GM18508 (cell line): ENCODE measurements at regions not wholly inside any gene's neighbourhood (a gene's known extent, or its start where the extent isn't known, plus 50 kb on each side); places are given as distances from the start of the nearest gene placed in this dataset.

ENCODE experiments used
- ATAC-seq: cut with Tn5 transposase; IDR thresholded peaks from one replicate; pipeline ENCODE4 v1.9.1; 2021; ENCODE audit warnings: moderate number of reproducible peaks; ENCODE audit not compliant: insufficient read depth, unreplicated experiment

DNA sequence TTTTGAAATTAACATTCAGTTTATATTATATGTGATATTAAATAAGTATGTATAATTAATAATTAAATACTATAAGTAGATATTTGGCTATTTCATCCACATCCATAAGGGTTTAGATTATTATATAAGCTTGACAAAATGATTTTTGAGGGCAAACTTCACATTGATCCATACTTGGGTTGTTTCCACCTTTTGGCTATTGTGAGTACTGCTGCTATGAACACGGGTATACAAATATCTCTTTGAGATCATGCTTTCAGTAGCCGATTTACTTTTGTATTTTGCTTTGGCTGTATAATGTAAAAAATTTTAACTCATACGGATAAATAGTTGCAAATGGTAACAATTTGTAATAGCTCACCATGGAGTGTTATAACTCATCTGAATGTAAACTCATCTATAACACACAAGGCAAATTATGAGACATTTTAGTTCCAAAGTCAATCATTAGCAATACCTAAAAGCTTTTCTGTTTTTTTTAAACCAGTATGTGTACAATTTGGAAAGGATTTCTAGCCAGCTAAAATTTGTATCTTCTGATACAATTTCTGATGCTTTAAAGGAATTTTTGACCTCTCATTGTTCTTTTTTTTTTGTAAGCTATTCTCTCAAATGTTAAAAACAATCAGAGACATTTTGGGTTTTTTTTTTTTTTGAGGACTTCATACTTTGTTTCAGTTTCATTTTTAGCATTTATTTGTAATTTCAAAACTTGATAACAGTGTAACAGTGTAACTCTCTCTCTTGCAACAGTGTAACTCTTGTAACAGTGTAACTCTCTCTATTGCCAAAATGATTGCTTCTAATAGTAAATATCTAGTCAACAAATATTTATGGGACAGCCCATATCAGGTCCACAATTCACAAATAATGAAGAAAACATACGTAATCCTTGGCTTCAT, 51.8 kb upstream of the ARX start:
- peak; percentile 60 for ATAC-seq

DNA sequence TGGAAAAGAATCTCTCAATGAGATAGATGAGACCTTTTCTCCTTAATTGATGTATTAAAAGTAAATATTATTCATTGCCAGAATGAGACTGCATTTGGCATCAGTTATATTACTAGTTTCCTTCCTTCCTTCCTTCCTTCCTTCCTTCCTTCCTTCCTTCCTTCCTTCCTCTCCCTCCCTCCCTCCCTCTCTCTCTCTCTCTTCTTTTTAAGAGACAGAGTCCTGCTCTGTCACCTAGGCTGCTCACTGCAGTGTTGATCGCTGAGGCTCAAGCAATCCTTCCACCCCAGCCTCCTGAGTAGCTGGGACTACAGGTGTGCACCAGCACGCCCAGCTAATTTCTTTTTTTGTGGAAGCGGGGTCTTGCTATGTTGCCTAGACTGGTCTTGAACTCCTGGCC, 50.4 kb upstream of the ARX start:
- ATAC-seq, result no peak
